OCI-LY3 (cell line): ENCODE measurements at regions not wholly inside any gene's neighbourhood (a gene's known extent, or its start where the extent isn't known, plus 50 kb on each side); places are given as distances from the start of the nearest gene placed in this dataset.
"Not testable (repeated sequence)": the region's sequence is repeated elsewhere in the genome, so short reads cannot be mapped to it uniquely, and the experiment has no call there.

Experiments
- EZH2phosphoT487 ChIP-seq: fragments of 200-600 bp; shearing (Covaris generic); IDR thresholded peaks from 2 replicates; pipeline ENCODE4 v1.6.1; 2018; ENCODE audit warnings: antibody characterized with exemption, mixed run types, low read depth
- TF ChIP-seq, protein P1 (sequence below): fragments of 200-600, 300-600 bp; sonication (generic); IDR thresholded peaks from 2 replicates; pipeline ENCODE4 v1.5.1; 2014; ENCODE audit warnings: antibody characterized with exemption, low read length, low read depth

DNA sequence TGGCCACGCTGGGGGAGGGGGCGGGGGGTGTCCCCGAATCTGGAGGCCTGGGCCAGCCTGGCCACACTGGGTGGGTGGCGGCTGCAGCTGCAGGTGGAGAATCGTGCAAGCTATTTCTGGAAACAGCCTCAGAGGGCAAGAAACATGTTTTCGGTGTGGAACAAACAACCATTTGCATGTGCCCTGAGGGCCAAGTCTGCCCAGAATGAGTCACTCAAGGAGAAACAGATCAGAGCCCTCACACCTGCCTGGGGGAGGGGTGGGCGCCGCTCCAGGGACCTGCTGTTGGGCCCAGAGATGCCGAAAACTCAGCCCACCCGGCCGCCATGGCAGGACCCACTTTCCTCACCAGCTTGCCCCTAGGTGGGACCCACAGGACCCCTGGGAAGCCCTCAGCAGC lies 170.0 kb downstream of the TMEM121 start:
- TF ChIP-seq, protein P1, sequence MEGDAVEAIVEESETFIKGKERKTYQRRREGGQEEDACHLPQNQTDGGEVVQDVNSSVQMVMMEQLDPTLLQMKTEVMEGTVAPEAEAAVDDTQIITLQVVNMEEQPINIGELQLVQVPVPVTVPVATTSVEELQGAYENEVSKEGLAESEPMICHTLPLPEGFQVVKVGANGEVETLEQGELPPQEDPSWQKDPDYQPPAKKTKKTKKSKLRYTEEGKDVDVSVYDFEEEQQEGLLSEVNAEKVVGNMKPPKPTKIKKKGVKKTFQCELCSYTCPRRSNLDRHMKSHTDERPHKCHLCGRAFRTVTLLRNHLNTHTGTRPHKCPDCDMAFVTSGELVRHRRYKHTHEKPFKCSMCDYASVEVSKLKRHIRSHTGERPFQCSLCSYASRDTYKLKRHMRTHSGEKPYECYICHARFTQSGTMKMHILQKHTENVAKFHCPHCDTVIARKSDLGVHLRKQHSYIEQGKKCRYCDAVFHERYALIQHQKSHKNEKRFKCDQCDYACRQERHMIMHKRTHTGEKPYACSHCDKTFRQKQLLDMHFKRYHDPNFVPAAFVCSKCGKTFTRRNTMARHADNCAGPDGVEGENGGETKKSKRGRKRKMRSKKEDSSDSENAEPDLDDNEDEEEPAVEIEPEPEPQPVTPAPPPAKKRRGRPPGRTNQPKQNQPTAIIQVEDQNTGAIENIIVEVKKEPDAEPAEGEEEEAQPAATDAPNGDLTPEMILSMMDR: not testable (repeated sequence)
- not testable (repeated sequence) for TF ChIP-seq EZH2phosphoT487
